WTC11 (cell line): ENCODE measurements at regions not wholly inside any gene's neighbourhood (a gene's known extent, or its start where the extent isn't known, plus 50 kb on each side); places are given as distances from the start of the nearest gene placed in this dataset.

Experiments used
- CTCF ChIP-seq: fragments of 200-600 bp; IDR thresholded peaks from 2 replicates; pipeline ENCODE4 v1.8.0; 2022; ENCODE audit warnings: antibody characterized with exemption
- RORB ChIP-seq: fragments of 250-450 bp; sonication (Bioruptor Pico); IDR thresholded peaks from 2 replicates; pipeline ENCODE4 v1.9.0; 2021; ENCODE audit warnings: mild to moderate bottlenecking
- SMAD4 ChIP-seq: sonication (generic); formaldehyde crosslinking; IDR thresholded peaks from 2 replicates; pipeline ENCODE4 v1.8.0; 2022; ENCODE audit warnings: mild to moderate bottlenecking, missing genetic modification reagents
- ZNF121 ChIP-seq: sonication (generic); formaldehyde crosslinking; IDR thresholded peaks from 2 replicates; pipeline ENCODE4 v1.8.0; 2023; ENCODE audit warnings: missing genetic modification reagents

- TF ChIP-seq CTCF (no peak), SMAD4 (CRISPR knock-in tag) (no peak), RORB (CRISPR knock-in tag) (no peak), ZNF121 (CRISPR knock-in tag) (no peak)
Observed at GRCh38 chr10:78760463-78761310, 308.1 kb upstream of the ZMIZ1 start.
